A673 (cell line): ENCODE measurements at regions not wholly inside any gene's neighbourhood (a gene's known extent, or its start where the extent isn't known, plus 50 kb on each side); places are given as distances from the start of the nearest gene placed in this dataset.
A peak's percentile ranks its signal among the peaks of the same experiment; 100 is the strongest.

Experiments used
- BruUV-seq: library from RNA; stranded (reverse); fragments of 400-500 nt; replicated peaks from 2 replicates; lab custom pipeline; 2021; lab: Mats Ljungman, UMichigan
- CTCF ChIA-PET: fragments of 300-600 bp; sonication (Branson Sonifier 250); formaldehyde crosslinking; loops from one replicate; lab custom pipeline; 2022; ENCODE audit warnings: antibody characterized with exemption; lab: Charles Lee
- POLR2A ChIA-PET: fragments of 300-600 bp; sonication (Branson Sonifier 250); formaldehyde crosslinking; loops from one replicate; lab custom pipeline; 2022; ENCODE audit warnings: antibody characterized with exemption; ENCODE audit not compliant: low non-redundant PET; lab: Charles Lee
- DNase-seq: peaks from one replicate; pipeline ENCODE4 v3.0.0-alpha.2; 2015; ENCODE audit warnings: low spot score
- H3K27ac ChIP-seq: fragments of 200-600 bp; sonication (generic); 2 replicates; pipeline ENCODE4 v1.5.1; 2016; ENCODE audit warnings: mixed run types, low read depth, mild to moderate bottlenecking, mixed read lengths, antibody characterized with exemption, low read length; ENCODE audit not compliant: poor library complexity, severe bottlenecking
- H3K27me3 ChIP-seq: fragments of 200-600 bp; sonication (generic); replicated peaks from 2 replicates; pipeline ENCODE4 v1.6.1; 2017; ENCODE audit warnings: mixed run types, low read depth, mild to moderate bottlenecking, mixed read lengths, antibody characterized with exemption, low read length; ENCODE audit not compliant: insufficient read depth, poor library complexity
- H3K36me3 ChIP-seq: fragments of 200-600 bp; sonication (generic); 2 replicates; pipeline ENCODE4 v1.6.1; 2016; ENCODE audit warnings: mixed run types, mild to moderate bottlenecking, mixed read lengths, antibody characterized with exemption, low read length; ENCODE audit not compliant: insufficient read depth, poor library complexity, severe bottlenecking
- H3K4me1 ChIP-seq: fragments of 200-600 bp; sonication (generic); 2 replicates; pipeline ENCODE4 v1.6.1; 2017; ENCODE audit warnings: mixed run types, mild to moderate bottlenecking, mixed read lengths, antibody characterized with exemption, low read length; ENCODE audit not compliant: insufficient read depth, poor library complexity, severe bottlenecking
- H3K4me3 ChIP-seq: fragments of 200-600 bp; sonication (generic); 2 replicates; pipeline ENCODE4 v1.5.1; 2016; ENCODE audit warnings: low read depth, mixed run types, mild to moderate bottlenecking, mixed read lengths, low read length; ENCODE audit not compliant: poor library complexity, severe bottlenecking
- H3K9me3 ChIP-seq: fragments of 200-600 bp; sonication (generic); 2 replicates; pipeline ENCODE4 v1.6.1; 2016; ENCODE audit warnings: mixed run types, low read depth, mild to moderate bottlenecking, mixed read lengths, antibody characterized with exemption, low read length; ENCODE audit not compliant: poor library complexity, severe bottlenecking
- CTCF ChIP-seq: fragments of 300-800, 200-600 bp; sonication (generic); conservative IDR thresholded peaks from 2 replicates; pipeline ENCODE4 v1.5.1; 2017; ENCODE audit warnings: low read depth, mild to moderate bottlenecking, antibody characterized with exemption, low read length, moderate library complexity, mixed read lengths
- EZH2 ChIP-seq: fragments of 200-600 bp; sonication (generic); IDR thresholded peaks from 2 replicates; pipeline ENCODE4 v1.6.1; 2017; ENCODE audit warnings: borderline replicate concordance, low read depth, mild to moderate bottlenecking, mixed read lengths, antibody characterized with exemption, low read length; ENCODE audit not compliant: poor library complexity, severe bottlenecking
- intact Hi-C: fragments of 100-400 bp; cut with micrococcal nuclease; formaldehyde crosslinking; loops from one replicate; pipeline ENCODE4 v1.10.0; 2022; ENCODE audit not compliant: unreplicated experiment

GRCh38 chr5:8333977-8334376, 465.0 kb downstream of the MTRR start:
- no peak for TF ChIP-seq EZH2
- no TSS peak for BruUV-seq
- POLR2A ChIA-PET, result no interaction called here
- Histone ChIP-seq H3K4me3 (no peak overlapping the region), H3K9me3 (peaks cover 21% of the 10 kb centered on the region), H3K4me1 (no peaks in the 10 kb centered on the region), H3K27ac (no peak overlapping the region), H3K36me3 (no peaks in the 10 kb centered on the region), H3K27me3 (no peaks in the 10 kb centered on the region)
- intact Hi-C loops, result no loop called here
- no peak for DNase-seq
- CTCF ChIA-PET, result no interaction called here

GRCh38 chr5:8340261-8340660, 471.3 kb downstream of the MTRR start:
- POLR2A ChIA-PET, result no interaction called here
- intact Hi-C loops, result no loop called here

GRCh38 chr5:8340739-8341344, 471.9 kb downstream of the MTRR start:
- TF ChIP-seq CTCF, result peak; percentile 45
- no peak for TF ChIP-seq EZH2
- intact Hi-C loops, result no loop called here
- no peak overlapping the region for H3K4me3 ChIP-seq
- peaks cover 16% of the 10 kb centered on the region for H3K9me3 ChIP-seq
- CTCF ChIA-PET, result interaction anchor here (0.9 kb wide), 1 partner anchor 8 kb away, joined by 3 read pairs; no protein-coding TSS in a partner anchor
- POLR2A ChIA-PET, result no interaction called here
- BruUV-seq, result no TSS peak
- no peak overlapping the region for H3K27ac ChIP-seq
- no peaks in the 10 kb centered on the region for H3K27me3 ChIP-seq
- DNase-seq, result peak; percentile 9
- no peaks in the 10 kb centered on the region for H3K4me1 ChIP-seq
- H3K36me3 ChIP-seq, result no peaks in the 10 kb centered on the region

More at GRCh38 chr5:8340261-8340660, 471.3 kb downstream of the MTRR start:
- H3K27ac ChIP-seq, result no peak overlapping the region
- no peak for DNase-seq
- H3K4me1 ChIP-seq, result no peaks in the 10 kb centered on the region
- no TSS peak for BruUV-seq
- H3K4me3 ChIP-seq, result no peak overlapping the region
- CTCF ChIA-PET, result no interaction called here
- peaks cover 16% of the 10 kb centered on the region for H3K9me3 ChIP-seq
- H3K27me3 ChIP-seq, result no peaks in the 10 kb centered on the region
- no peak for TF ChIP-seq EZH2
- H3K36me3 ChIP-seq, result no peaks in the 10 kb centered on the region

GRCh38 chr5:8341406-8341805, 472.5 kb downstream of the MTRR start:
- H3K36me3 ChIP-seq, result no peaks in the 10 kb centered on the region
- no peaks in the 10 kb centered on the region for H3K27me3 ChIP-seq
- CTCF ChIA-PET, result interaction anchor here (0.9 kb wide), 1 partner anchor 8 kb away, joined by 3 read pairs; no protein-coding TSS in a partner anchor
- intact Hi-C loops, result no loop called here
- POLR2A ChIA-PET, result no interaction called here
- TF ChIP-seq EZH2 (no peak), CTCF (no peak)
- H3K27ac ChIP-seq, result no peak overlapping the region
- H3K4me1 ChIP-seq, result no peaks in the 10 kb centered on the region
- no peak overlapping the region for H3K4me3 ChIP-seq
- H3K9me3 ChIP-seq, result peaks cover 16% of the 10 kb centered on the region
- no TSS peak for BruUV-seq
- no peak for DNase-seq
